ENCODE measurements at regions not wholly inside any gene's neighbourhood (a gene's known extent, or its start where the extent isn't known, plus 50 kb on each side); places are given as distances from the start of the nearest gene placed in this dataset.

GRCh38 chr17:77681861-77682260 is 276.6 kb upstream of the TNRC6C start:
- H3K27me3 ChIP-seq (ENCODE audit: low read depth, low read length): peaks cover 4% of the 10 kb centered on the region; the same call in 1 of the 2 replicates
- no peak overlapping the region for H3K4me2 ChIP-seq (ENCODE audit: low read length)
- H3K79me2 ChIP-seq (ENCODE audit: low read length): no peaks in the 10 kb centered on the region
- H4K20me1 ChIP-seq (ENCODE audit: insufficient read depth, low read length): no peaks in the 10 kb centered on the region
- H3K27ac ChIP-seq (ENCODE audit: low read length): no peak overlapping the region
- no peaks in the 10 kb centered on the region for H3K9me3 ChIP-seq (ENCODE audit: insufficient read depth, low read length)
- H2AFZ ChIP-seq (ENCODE audit: low read depth, low read length): no peak overlapping the region
- no peak overlapping the region for H3K9ac ChIP-seq (ENCODE audit: low read length)
- H3K4me3 ChIP-seq (ENCODE audit: low read length): no peak overlapping the region
- H3K4me1 ChIP-seq (ENCODE audit: low read length): no peaks in the 10 kb centered on the region
- no peaks in the 10 kb centered on the region for H3K36me3 ChIP-seq (replicated peaks; ENCODE audit: low read depth, low read length)
- TF ChIP-seq, protein P1, sequence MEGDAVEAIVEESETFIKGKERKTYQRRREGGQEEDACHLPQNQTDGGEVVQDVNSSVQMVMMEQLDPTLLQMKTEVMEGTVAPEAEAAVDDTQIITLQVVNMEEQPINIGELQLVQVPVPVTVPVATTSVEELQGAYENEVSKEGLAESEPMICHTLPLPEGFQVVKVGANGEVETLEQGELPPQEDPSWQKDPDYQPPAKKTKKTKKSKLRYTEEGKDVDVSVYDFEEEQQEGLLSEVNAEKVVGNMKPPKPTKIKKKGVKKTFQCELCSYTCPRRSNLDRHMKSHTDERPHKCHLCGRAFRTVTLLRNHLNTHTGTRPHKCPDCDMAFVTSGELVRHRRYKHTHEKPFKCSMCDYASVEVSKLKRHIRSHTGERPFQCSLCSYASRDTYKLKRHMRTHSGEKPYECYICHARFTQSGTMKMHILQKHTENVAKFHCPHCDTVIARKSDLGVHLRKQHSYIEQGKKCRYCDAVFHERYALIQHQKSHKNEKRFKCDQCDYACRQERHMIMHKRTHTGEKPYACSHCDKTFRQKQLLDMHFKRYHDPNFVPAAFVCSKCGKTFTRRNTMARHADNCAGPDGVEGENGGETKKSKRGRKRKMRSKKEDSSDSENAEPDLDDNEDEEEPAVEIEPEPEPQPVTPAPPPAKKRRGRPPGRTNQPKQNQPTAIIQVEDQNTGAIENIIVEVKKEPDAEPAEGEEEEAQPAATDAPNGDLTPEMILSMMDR (IDR thresholded peaks at IDR 0.05; ENCODE audit: low read depth, low read length): no peak
- TF ChIP-seq EZH2phosphoT487 (IDR thresholded peaks at IDR 0.05; ENCODE audit: low read depth): no peak

- no peaks in the 10 kb centered on the region for H3K4me1 ChIP-seq (ENCODE audit: low read length)
- H3K9ac ChIP-seq (ENCODE audit: low read length): no peak overlapping the region
- no peak overlapping the region for H3K27ac ChIP-seq (ENCODE audit: low read length)
- TF ChIP-seq, protein P1 (IDR thresholded peaks at IDR 0.05; ENCODE audit: low read depth, low read length): no peak
- H2AFZ ChIP-seq (ENCODE audit: low read depth, low read length): no peak overlapping the region
- H3K79me2 ChIP-seq (ENCODE audit: low read length): no peaks in the 10 kb centered on the region
- no peaks in the 10 kb centered on the region for H3K9me3 ChIP-seq (ENCODE audit: insufficient read depth, low read length)
- H3K4me3 ChIP-seq (ENCODE audit: low read length): no peak overlapping the region
- no peaks in the 10 kb centered on the region for H4K20me1 ChIP-seq (ENCODE audit: insufficient read depth, low read length)
- H3K4me2 ChIP-seq (ENCODE audit: low read length): no peak overlapping the region
- H3K27me3 ChIP-seq (ENCODE audit: low read depth, low read length): peaks cover 4% of the 10 kb centered on the region; the same call in 1 of the 2 replicates
- H3K36me3 ChIP-seq (replicated peaks; ENCODE audit: low read depth, low read length): no peaks in the 10 kb centered on the region
Measured at GRCh38 chr17:77684803-77685798, 273.4 kb upstream of the TNRC6C start.

GRCh38 chr17:77685881-77686486 is 272.5 kb upstream of the TNRC6C start:
- Histone ChIP-seq H3K4me2 (ENCODE audit: low read length) (no peak overlapping the region), H3K4me3 (ENCODE audit: low read length) (no peak overlapping the region), H3K4me1 (ENCODE audit: low read length) (no peaks in the 10 kb centered on the region), H3K79me2 (ENCODE audit: low read length) (no peaks in the 10 kb centered on the region), H3K9ac (ENCODE audit: low read length) (no peak overlapping the region), H3K27me3 (ENCODE audit: low read depth, low read length) (peaks cover 12% of the 10 kb centered on the region), H4K20me1 (ENCODE audit: insufficient read depth, low read length) (no peaks in the 10 kb centered on the region), H3K36me3 (replicated peaks; ENCODE audit: low read depth, low read length) (no peaks in the 10 kb centered on the region), H3K9me3 (ENCODE audit: insufficient read depth, low read length) (no peaks in the 10 kb centered on the region), H2AFZ (ENCODE audit: low read depth, low read length) (no peak overlapping the region), H3K27ac (ENCODE audit: low read length) (no peak overlapping the region)
- TF ChIP-seq, protein P1 (IDR thresholded peaks at IDR 0.05; ENCODE audit: low read depth, low read length): no peak
- TF ChIP-seq EZH2phosphoT487 (IDR thresholded peaks at IDR 0.05; ENCODE audit: low read depth): no peak

DNA sequence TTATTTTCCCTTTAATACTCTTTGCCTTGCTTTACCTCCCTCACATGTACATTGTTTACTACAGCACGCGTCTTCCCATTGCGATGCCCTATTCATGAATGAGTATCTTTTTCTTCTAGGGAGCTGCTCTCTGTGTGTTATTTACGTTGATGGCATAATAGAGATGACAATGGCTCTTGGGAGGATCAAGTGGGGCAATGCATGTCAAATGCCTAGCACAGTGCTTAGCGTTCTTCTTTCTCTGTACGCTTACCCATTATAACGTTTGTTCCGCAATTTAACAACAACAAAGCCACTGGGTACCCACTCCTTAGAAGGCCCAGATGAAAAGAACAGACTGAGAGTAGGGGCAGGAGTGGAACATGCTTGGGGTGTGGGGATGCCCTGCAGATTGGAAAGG is 271.6 kb upstream of the TNRC6C start:
- Histone ChIP-seq H3K27ac (ENCODE audit: low read length) (no peak overlapping the region), H2AFZ (ENCODE audit: low read depth, low read length) (no peak overlapping the region), H3K4me3 (ENCODE audit: low read length) (no peak overlapping the region)

More for the DNA sequence above, 271.6 kb upstream of the TNRC6C start:
- Histone ChIP-seq H3K9me3 (ENCODE audit: insufficient read depth, low read length) (no peaks in the 10 kb centered on the region), H3K27me3 (ENCODE audit: low read depth, low read length) (peaks cover 16% of the 10 kb centered on the region), H4K20me1 (ENCODE audit: insufficient read depth, low read length) (no peaks in the 10 kb centered on the region), H3K36me3 (replicated peaks; ENCODE audit: low read depth, low read length) (no peaks in the 10 kb centered on the region), H3K4me2 (ENCODE audit: low read length) (no peak overlapping the region), H3K4me1 (ENCODE audit: low read length) (no peaks in the 10 kb centered on the region), H3K9ac (ENCODE audit: low read length) (no peak overlapping the region), H3K79me2 (ENCODE audit: low read length) (no peaks in the 10 kb centered on the region)
- TF ChIP-seq, protein P1 (IDR thresholded peaks at IDR 0.05; ENCODE audit: low read depth, low read length): no peak
- no peak for TF ChIP-seq EZH2phosphoT487 (IDR thresholded peaks at IDR 0.05; ENCODE audit: low read depth)

All from OCI-LY3 (cell line).